ENCODE measurements at regions not wholly inside any gene's neighbourhood (a gene's known extent, or its start where the extent isn't known, plus 50 kb on each side); places are given as distances from the start of the nearest gene placed in this dataset.

GRCh38 chr3:20811631-20812030 is 625.6 kb upstream of the SGO1 start:
- no TSS peak for BruUV-seq (replicated peaks)
- Histone ChIP-seq H2AFZ (ENCODE audit: low read depth, low read length, poor library complexity, severe bottlenecking) (no peak overlapping the region), H3K9ac (ENCODE audit: low read length) (no peak overlapping the region), H3K36me3 (ENCODE audit: control insufficient read depth in 1 of 2, insufficient read depth in 2 of 2, low read length in 2 of 2) (no peaks in the 10 kb centered on the region; a peak in 1 of 4 replicates), H3K4me2 (ENCODE audit: low read length) (no peak overlapping the region), H3K9me2 (ENCODE audit: insufficient read depth) (no peaks in the 10 kb centered on the region), H4K20me1 (ENCODE audit: insufficient read depth) (no peaks in the 10 kb centered on the region), H3K79me2 (ENCODE audit: insufficient read depth, low read length) (no peaks in the 10 kb centered on the region), H3K27me3 (ENCODE audit: insufficient read depth, low read length) (no peaks in the 10 kb centered on the region), H3K4me1 (ENCODE audit: control insufficient read depth in 1 of 2, insufficient read depth in 2 of 2, low read length in 2 of 2) (no peaks in the 10 kb centered on the region), H3K9me3 (ENCODE audit: control insufficient read depth in 1 of 2, insufficient read depth in 1 of 2, low read depth in 1 of 2, low read length in 2 of 2) (peaks cover 6 to 11% of the 10 kb centered on the region in 2 experiments; a peak in 2 of 4 replicates), H3K27ac (ENCODE audit: low read depth, low read length) (no peak overlapping the region), H3K4me3 (replicated peaks in 1 of 2; ENCODE audit: low read depth in 1 of 2, low read length in 2 of 2) (no peak overlapping the region)
- ChIA-PET POLR2A (no interaction called here), RAD21 (ENCODE audit: low non-redundant PET in 1 of 2, low total read pairs in 2 of 2, uncharacterized antibody in 2 of 2, unreplicated experiment in 2 of 2) (no interaction called here), CTCF (no interaction called here)
- intact Hi-C loops (cut with micrococcal nuclease): no loop called here
- no peak for DNase-seq (ENCODE audit: low read depth, low spot score)
- no peak for ATAC-seq
- TF ChIP-seq TCF7L2 (IDR thresholded peaks at IDR 0.05; ENCODE audit: borderline replicate concordance, extremely low read depth, insufficient read depth, insufficient read length): no peak
- no peak for TF ChIP-seq CEBPB (IDR thresholded peaks at IDR 0.05; ENCODE audit: low read depth)
- TF ChIP-seq SP1 (IDR thresholded peaks at IDR 0.05; ENCODE audit: low read depth): no peak
- TF ChIP-seq POLR2AphosphoS5 (IDR thresholded peaks at IDR 0.05; ENCODE audit: low read depth, low read length): no peak
- no peak for TF ChIP-seq POLR2A (IDR thresholded peaks at IDR 0.05; ENCODE audit: borderline replicate concordance, extremely low read depth, insufficient read depth, insufficient read length)
- no peak for TF ChIP-seq ZFX (IDR thresholded peaks at IDR 0.05)
- no peak for TF ChIP-seq ZBTB33 (IDR thresholded peaks at IDR 0.05; ENCODE audit: extremely low read depth, insufficient replicate concordance, low read length)
- no peak for TF ChIP-seq ELF1 (IDR thresholded peaks at IDR 0.05; ENCODE audit: borderline replicate concordance, low read depth)
- no peak for TF ChIP-seq CBX3 (IDR thresholded peaks at IDR 0.05; ENCODE audit: low read depth)
- no peak for TF ChIP-seq SIN3A (IDR thresholded peaks at IDR 0.05; ENCODE audit: low read depth)
- no peak for TF ChIP-seq SRF (IDR thresholded peaks at IDR 0.05; ENCODE audit: low read depth)

Measured in HCT116 (cell line).